GM19328 (cell line): ENCODE measurements at regions not wholly inside any gene's neighbourhood (a gene's known extent, or its start where the extent isn't known, plus 50 kb on each side); places are given as distances from the start of the nearest gene placed in this dataset.

Source experiments
- ATAC-seq: cut with Tn5 transposase; IDR thresholded peaks from one replicate; pipeline ENCODE4 v1.9.1; 2021; ENCODE audit warnings: mild to moderate bottlenecking, moderate library complexity; ENCODE audit not compliant: unreplicated experiment

DNA sequence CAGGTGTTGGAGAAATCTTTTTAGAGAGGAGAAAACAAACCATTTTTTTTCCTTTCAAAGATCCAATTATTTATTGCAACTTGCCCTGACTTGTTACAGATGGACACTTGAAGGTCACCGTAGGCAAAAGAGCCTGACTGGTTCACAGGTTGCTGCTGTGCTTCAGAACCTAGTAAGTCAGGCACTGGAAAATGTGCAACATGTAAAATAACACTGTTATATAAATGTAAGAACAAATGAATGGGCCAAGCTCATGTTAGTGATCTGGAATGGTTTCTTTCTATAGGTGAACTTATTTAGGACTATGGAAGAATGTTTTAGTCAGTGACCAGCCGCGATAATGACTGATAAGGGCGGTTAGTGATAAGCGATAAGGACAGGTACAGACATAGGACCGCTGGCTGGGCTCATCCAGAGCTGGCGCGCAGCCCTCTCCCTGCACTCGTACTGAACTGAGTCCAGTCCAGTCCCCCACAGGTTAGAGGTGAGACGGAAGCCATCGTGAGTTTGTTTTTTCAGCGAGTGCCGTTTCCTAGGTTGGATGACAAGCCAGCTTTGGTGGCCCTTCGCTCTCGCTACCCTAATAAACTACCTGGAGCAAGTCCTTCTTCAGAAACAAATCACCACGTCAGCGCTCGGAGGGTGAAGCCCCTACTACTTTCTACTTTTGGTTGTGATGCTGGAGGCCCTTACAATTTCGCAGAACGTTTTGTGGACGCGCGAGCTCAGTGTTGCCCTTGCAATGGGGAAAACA, 94.4 kb upstream of the PRDM1 start:
- peak; percentile 1 for ATAC-seq

DNA sequence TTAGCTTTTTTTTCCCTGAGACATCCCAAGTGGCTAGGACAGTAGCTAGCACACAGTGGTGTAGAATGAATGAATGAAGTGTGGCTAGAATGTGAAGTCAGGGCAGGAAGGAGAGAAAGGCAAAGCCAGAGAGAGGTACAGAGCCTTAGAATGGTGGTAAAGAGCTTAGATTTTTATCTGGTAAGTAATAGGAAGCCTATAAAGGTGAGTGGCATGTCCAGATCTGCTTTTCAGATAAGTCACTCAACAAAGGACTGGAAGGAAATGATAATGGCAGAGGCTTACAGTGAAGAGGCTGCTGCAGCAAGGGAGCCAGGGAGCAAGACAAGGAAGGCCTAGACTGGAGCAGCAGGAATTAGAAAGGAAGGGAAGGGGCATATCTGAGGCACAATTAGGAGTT, 96.0 kb upstream of the PRDM1 start:
- no peak for ATAC-seq

DNA sequence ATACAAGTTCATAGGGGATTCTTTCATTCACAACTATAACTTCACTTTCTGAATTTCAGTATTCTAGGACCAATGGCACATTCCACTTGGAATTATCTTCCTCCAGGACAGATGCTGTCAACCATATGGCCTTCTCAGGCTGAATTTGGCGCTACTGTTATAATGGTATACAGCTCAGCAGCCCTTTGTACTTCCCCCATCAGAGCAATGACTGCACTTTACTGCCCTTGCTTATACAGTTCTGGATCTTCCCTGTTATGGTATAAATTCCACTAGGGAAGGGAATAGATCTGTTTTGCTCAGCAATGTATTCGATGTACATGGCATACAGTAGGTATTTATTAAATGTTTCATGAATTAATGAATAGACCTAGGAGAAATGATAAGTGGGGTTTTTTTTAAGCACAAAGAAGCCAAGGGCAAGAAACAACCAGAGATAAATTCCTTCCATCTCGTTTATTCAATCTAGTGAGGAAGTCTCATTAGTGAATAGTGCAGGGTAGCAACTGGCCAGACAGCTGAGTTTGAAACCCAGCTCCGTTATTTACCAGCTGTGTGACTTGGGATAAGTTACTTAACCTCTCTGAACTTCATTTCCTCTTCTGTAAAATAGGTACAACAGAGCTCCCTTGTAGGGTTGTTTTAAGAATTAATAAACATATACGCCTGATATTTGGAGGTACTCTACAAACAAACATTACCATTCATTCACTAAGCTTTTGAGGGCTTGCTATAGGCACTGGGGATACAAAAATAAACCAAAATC, 97.1 kb upstream of the PRDM1 start:
- no peak for ATAC-seq

DNA sequence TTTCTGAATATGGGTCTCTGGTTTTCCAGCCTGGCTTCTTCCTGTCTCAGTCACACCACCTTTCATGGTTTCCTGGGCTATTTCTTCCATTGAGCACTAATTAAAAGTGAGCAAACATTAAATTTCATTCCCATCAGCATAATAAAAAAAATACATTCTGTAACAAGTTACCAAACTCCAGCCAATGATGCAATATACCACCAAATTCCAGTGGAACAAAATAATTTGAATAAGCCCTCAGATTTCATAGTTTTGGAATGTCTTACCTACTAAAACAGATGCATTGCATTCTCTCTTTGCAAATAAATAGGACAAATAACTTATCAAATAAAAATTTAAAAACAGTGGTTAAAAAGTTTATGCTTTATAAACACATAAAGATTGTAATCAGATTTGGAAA, 97.8 kb upstream of the PRDM1 start:
- no peak for ATAC-seq

DNA sequence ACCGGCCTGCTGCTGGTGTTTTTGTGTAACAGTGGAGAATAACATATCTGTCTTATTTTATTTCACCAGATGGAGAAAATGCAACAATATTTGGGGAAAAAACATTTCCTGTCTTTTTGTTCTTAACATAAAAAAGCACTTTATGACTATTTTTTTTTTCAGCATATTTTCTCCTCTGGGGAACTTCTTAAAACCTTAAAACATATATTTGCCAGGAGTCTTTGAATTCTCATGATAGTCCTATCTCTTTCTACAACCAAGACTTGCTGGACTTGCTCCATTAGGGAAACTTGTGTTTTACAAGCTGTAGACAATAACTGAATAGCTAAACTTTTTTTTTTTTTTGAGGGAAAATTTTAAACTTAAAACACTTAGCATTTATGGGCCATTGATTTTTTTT, 98.6 kb upstream of the PRDM1 start:
- no peak for ATAC-seq

DNA sequence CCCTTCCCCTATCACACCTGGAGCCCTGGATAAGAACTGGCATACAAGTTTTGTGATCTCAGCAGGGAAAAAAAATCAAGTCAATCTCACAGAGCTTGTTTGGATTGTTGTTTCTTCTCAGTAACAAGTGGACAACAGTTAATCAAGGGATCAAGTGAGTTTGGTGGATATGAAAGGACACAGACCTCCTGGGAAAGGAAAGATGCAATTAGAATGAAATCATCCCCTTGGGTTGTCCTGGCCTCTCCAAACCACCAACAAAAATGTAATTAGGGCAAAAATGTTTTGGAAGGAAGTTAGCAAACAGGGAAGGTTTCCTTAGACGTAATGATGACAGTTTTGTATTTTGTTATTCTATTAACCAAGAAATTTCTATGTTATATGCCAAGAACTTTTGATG, 99.1 kb upstream of the PRDM1 start:
- ATAC-seq = no peak

DNA sequence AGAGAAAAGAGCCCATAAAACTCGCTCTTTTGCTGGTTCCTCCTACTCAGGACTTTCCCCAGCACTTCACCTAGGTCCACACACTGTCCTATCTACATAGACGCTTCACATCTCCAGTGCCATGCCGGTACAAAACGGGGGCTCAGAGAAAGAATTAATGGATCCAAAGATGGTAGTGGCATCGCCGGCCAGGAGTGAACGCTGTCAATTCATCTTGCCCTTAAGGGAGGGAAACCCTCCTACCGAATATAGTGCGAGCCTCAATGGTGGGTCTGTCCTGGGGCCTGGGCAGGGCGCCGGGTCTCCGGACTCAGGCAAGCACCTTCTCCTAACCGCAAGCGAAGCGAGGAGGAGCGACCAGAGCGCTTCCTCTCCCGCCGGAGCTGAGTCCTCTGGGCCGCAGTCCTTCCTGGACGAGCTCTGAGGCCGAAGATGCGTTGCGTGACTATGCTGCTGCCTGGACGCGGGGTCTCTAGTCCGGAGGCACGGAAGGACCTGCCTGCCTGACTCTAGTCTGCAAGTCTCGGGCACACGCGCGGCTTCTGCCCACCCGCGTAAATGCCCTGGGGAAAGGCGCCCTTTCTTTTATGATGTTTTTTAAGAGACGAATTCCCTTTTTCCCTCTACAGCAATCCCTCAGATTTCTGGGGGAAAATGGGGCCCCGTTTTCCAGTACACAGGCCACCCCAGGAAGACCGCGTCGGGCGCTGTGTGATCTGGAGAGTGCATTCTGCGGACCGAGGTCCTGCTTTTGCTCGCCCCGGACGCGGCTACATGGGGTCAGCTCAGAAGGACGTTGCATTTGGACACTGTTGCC, 100.1 kb upstream of the PRDM1 start:
- ATAC-seq = no peak

DNA sequence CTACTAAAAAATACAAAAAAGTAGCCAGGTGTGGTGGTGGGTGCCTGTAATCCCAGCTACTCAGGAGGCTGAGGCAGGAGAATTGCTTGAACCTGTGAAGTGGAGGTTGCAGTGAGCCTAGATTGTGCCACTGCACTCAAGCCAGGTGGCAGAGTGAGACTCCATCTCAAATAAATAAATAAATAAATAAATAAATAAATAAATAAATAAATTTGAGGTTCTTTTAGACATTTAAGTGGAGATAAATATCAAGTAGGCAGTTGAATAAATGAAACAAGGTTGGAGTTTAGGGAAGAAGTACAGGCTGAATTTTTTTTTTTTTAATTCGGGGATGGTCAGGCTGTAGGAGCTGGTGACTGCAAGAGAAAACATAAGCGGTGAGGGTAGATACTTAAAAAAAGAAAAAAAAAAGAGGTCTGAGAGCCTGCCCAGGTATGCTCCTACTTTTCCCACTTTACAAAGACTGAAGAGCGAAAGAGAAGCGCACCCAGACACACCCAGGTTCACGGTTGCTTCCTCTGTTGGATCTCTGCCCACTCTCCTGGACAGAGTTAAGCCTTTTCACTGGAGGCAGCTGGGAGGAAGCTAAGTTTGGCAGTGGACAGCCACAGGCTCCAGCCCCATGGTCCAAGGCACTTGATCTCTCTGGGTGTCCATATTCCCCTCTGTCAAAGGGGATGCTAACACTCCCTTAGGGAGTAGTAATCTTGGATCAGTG, 100.9 kb upstream of the PRDM1 start:
- ATAC-seq = no peak

DNA sequence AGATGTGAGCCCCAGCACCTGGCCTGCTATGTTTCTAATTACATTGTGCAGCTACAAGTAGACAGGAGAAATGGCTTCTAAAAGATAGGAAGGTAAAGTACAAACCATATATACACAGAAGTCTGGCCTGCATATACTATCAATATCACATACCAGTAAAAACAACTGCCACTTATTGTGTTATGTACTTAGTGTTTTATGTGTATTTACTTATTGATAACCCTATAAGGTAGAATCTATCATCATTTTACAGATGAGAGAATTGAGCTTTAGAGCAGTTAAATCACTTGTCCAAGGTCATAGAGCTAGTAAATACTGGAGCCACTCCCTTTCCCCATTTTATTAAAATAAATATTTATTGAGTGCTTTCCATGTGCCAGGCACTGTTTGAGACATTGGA, 102.4 kb upstream of the PRDM1 start:
- ATAC-seq = no peak

DNA sequence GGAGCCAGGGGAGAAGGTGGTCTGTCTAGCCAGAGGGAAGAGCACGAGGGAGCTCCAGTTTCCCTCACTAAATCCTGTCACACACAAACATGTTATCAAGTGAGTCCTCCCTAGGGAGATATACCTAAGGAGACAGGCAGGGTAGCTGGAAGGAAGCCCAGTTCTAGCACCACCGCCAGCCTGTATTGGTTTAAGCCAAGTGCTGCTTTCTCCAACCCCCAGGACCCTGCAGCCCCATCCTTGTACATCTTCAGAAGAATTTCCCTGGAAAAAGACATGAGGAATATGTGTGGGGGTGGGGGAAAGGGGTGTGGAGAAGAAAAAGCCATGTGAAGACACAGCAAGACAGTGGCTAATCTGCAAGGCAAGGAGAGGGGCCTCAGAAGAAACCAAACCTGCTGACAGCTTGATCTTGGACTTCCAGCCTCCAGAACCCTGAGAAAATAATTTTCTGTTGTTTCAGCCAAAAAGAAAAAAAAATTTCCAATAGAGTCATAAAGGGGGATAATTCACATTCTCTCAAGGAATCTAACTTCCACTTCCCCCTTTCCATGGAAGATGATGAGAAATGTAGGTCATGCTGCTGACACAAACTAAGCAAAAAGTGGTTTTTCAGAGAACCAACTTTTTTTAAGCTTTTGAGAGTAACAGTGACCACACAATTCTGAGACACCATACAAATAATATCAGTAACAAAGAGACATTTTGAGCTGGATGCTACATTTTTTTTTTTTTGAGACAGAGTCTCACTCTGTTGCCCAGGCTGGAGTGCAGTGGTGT, 103.2 kb upstream of the PRDM1 start:
- ATAC-seq = no peak

DNA sequence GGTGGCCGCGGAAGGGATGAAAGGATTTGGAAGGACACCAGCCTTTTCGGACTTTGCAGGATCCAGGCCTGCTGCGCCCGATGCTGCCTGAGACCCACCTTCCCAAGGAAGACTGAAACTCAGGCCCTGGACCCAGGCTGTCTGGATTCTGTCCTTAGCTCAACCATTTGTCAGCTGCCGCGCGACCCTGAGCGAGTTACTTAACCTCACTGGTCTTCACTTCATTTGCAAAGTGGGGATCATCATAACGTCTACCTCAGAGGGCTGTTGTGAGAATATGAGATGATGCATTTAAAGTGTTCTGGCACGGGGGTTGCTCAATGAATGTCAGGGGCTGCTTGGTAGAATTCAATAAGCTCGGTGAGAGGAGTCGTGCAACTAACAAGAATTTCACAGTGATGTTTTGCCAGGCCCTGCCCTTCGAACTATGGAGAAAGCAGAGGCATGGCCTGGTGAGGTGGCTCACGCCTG, 104.2 kb upstream of the PRDM1 start:
- no peak for ATAC-seq

DNA sequence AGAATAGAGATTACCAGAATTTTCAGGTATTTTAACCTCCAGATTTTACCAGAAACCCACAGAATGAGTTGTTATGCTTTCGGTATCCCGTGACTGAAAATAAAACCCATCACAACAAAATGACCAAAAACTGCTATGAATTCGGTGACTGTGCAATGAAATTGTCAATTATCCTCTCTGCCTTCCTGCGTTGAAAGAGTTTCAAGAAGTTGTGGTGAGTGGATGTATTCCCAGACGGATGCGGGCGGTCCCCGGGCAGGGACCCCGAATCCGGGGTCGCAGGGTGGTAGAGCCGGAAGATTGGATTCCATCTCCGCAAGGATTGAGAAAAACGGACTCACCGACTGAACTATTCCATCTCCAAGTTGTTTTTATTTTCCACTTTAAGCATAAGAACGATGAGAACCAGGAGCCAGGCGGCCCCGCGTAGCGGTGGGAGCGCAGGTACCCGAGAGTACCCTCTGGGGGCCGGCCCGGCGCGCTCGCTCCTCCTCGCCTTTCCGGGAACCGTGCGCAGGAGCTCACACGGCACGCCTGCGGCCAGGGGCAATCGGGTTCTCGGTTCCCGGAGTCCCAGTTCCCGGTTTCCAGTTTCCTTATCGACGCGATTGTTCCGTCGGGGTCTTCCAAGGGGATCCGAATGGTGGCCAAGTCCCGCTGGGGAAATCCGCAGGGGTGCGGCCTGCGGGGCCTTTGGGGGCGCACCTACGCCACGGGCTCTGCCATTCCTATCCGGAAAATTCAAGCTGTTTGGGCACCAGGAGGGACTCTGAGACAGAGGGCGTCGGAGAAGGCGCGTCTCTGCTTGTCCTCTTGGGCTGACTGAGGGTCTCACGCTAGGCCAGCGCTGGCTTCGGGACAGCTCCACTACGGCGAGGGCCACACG, 104.9 kb upstream of the PRDM1 start:
- no peak for ATAC-seq

DNA sequence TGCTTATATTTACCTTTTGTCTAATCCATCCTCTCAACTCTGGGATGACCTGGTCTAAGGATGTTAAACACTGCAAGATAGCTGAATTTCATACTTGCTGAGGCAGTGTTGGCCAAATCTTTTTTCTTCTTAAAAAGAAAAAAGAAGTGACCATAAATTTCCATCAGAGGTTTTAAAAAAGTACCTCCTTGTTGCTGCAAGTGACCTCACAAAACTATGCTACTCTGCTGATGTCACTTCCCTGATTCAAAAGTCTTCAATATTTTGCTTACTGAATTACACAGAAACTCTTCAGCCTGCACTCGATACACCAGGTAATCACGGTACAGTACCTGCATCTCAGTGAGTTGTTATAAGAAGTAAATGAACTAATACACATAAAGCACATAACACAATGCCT, 107.2 kb upstream of the PRDM1 start:
- ATAC-seq = no peak

DNA sequence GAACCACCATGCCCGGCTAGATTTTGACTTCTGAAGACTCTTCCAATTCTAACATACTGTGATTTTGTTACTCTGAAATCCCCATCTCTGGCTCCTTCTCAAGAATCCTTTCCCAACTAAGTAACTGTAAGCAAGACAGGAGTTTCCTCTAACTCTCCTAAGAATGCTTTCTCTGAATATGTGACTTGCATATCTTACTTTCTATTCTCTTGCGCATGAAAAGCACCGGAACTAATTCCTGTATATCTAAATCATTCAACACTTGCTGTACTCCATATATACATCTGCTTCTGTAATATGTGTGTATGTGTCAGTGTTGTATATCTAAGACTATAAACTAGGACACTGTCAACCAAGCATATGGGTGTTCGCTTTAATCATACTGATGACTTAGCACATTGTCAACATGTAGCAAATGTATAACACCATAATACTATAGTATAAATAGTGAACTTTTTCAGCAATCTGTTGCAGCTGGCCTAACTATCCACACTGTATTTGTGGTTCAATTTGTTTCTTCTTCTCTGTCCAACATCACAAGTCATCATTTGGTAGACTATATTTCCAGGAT, 108.1 kb upstream of the PRDM1 start:
- ATAC-seq = no peak

DNA sequence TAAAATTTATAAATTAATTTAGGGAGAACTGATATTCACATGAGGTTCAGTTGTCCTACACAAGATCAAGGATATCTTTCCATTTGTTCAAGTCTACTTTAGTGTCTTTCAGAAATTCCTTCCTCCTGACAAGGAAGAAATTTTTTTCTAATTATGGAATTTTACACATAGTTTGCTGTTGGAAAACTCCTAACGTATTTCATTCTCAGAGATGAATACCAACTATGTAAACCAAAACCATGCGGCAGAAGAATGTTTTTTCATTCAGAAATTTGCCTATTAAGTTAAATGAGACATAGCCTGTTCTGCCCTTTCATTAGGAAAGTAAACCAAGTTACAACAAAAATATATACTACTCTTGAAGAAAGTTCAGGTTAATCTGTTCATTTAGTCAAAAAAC, 111.2 kb upstream of the PRDM1 start:
- no peak for ATAC-seq

DNA sequence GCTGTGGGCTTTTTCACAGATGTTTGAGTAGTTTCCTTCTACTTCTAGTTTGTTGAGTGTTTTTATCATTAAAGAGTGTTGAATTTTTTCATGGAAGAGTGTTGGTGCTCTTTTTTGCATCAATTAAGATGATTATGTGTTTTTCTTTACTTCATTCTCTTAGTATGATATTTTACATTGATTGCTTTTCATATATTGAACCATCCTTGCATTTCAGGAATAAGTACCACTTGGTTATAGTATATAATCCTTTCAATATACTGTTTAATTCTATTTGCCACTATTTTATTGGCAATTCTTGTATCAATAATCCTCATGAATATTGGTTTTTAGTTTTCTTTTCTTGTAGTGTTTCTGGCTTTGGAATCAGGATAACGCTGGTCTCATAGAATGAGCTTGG, 113.7 kb upstream of the PRDM1 start:
- no peak for ATAC-seq

DNA sequence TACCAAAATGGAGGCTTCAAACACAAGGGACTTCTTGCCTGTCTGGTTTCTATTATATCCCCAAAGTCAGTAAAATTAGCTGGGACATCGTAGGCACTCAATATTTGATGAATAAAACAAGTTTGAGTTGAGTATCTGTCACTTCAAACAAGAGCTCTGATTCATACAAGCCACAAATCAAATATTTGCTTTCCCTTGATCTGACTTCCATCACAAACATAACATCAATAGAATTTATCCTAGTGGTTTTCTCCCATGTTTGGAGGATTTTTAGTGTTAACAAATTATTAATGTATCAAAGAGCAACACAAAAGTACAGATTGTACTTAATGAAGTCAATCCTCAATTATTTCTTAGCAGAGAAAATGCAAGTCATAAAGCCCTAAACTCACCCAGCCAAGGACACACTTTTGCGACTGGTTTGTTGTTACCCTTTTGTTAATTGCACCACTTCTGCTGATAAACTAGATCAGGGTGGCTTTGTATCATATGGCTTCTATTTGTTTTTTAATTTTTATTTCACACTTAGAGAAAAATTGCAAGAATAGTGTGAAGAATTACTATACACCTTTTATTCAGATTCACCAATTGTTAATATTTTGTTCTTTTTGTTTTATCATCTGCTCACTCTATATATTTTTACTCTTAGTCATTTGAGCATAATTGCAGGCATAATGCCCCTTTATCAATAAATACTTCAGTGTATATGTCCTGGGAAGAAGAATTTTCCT, 117.4 kb upstream of the PRDM1 start:
- no peak for ATAC-seq

DNA sequence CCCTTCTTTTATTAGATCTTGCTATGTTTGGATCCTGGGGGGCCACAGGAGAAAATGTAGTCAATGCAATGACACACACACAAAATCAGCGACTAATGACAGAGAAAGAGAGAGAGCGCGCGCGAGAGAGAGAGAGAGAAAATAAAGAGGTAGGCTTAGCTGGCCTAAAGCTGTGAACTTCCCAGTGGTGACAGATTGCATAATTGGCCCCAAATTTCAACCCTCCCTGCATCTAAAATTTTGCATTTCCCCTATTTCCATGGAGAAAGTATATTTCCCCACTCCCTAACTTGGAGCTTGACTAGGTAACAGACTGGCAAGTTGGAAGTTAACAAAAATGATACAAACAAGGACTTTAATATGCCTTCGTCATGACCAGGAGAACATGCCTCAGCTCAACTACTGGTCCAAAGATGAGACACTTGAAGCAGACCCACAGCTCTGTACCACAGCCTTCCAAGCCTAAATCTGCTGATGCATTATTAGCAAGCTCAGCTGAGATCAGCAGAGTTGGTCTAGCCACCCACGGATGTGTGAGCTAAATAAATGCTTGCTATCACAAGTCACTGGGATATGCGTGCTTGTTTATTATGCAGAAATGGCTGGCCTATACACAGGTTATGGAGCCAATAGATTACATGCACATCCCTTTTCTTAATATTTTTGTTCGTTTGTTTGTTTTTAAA, 118.1 kb upstream of the PRDM1 start:
- ATAC-seq = no peak
